SK-N-SH (cell line): ENCODE measurements at regions not wholly inside any gene's neighbourhood (a gene's known extent, or its start where the extent isn't known, plus 50 kb on each side); places are given as distances from the start of the nearest gene placed in this dataset.

Source experiments
- EP300 ChIP-seq, 2 experiments: IDR thresholded peaks; 2 replicates each; pipeline versions ENCODE4 v1.4.0 to v1.6.1; 2012; ENCODE audit warnings: borderline replicate concordance in 1 of 2, low read depth in 1 of 2, low read length in 1 of 2
- GABPA ChIP-seq: IDR thresholded peaks from 2 replicates; pipeline ENCODE4 v1.4.0; 2012; ENCODE audit warnings: low read depth, mild to moderate bottlenecking
- GATA2 ChIP-seq: sonication (generic); formaldehyde crosslinking; IDR thresholded peaks from 2 replicates; pipeline ENCODE4 v1.5.0; 2020; ENCODE audit warnings: mild to moderate bottlenecking, missing genetic modification reagents
- JUND ChIP-seq: IDR thresholded peaks from 2 replicates; pipeline ENCODE4 v1.4.0; 2012
- MXI1 ChIP-seq: IDR thresholded peaks from 2 replicates; pipeline ENCODE4 v1.6.1; 2012; ENCODE audit warnings: mild to moderate bottlenecking, low read depth, low read length, improper control_type of control experiment
- POLR2AphosphoS5 ChIP-seq: IDR thresholded peaks from 2 replicates; pipeline ENCODE4 v1.6.1; 2012; ENCODE audit warnings: low read depth, low read length
- RXRA ChIP-seq: IDR thresholded peaks from 2 replicates; pipeline ENCODE4 v1.4.0; 2012; ENCODE audit warnings: low read depth, mild to moderate bottlenecking, borderline replicate concordance
- SIN3A ChIP-seq: IDR thresholded peaks from 2 replicates; pipeline ENCODE4 v1.6.1; 2012; ENCODE audit warnings: low read depth, mild to moderate bottlenecking, low read length, moderate library complexity, borderline replicate concordance
- TF ChIP-seq, protein P1 (sequence below): fragments of 200-600 bp; sonication (generic); IDR thresholded peaks from 2 replicates; pipeline ENCODE4 v1.6.1; 2017; ENCODE audit warnings: antibody characterized with exemption, mild to moderate bottlenecking, moderate library complexity
- TF ChIP-seq, protein P2 (sequence below): fragments of 150-350 bp; IDR thresholded peaks from 2 replicates; pipeline ENCODE4 v1.6.1; 2017; ENCODE audit warnings: antibody characterized with exemption, low read length, low read depth, borderline replicate concordance
- TF ChIP-seq, protein P3 (sequence below): IDR thresholded peaks from 2 replicates; pipeline ENCODE4 v1.6.1; 2012; ENCODE audit warnings: mild to moderate bottlenecking, low read depth, low read length, moderate library complexity
- TF ChIP-seq, protein P4 (sequence below): IDR thresholded peaks from 2 replicates; pipeline ENCODE4; 2012

DNA sequence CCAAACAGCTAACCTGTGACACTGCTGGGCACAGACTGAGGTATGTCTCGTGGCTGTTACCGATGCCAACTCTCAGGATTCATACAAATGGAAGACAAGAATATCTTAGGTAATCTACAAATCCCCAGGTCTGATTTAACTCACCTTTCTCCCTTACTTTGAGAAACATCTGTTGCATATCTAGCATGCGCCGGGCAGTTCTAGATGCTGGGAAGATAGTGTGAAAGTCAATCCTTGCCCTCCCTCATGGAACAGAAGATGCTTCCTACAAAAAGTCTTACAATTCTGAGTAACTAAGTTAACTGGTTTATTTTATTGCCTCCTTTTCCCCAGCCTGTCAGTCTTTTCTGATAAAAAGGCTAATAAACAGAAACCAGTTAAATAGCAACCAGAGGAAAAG is 212.2 kb upstream of the FAT1 start:
- TF ChIP-seq, protein P1, sequence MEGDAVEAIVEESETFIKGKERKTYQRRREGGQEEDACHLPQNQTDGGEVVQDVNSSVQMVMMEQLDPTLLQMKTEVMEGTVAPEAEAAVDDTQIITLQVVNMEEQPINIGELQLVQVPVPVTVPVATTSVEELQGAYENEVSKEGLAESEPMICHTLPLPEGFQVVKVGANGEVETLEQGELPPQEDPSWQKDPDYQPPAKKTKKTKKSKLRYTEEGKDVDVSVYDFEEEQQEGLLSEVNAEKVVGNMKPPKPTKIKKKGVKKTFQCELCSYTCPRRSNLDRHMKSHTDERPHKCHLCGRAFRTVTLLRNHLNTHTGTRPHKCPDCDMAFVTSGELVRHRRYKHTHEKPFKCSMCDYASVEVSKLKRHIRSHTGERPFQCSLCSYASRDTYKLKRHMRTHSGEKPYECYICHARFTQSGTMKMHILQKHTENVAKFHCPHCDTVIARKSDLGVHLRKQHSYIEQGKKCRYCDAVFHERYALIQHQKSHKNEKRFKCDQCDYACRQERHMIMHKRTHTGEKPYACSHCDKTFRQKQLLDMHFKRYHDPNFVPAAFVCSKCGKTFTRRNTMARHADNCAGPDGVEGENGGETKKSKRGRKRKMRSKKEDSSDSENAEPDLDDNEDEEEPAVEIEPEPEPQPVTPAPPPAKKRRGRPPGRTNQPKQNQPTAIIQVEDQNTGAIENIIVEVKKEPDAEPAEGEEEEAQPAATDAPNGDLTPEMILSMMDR, result no peak
- TF ChIP-seq, protein P2, sequence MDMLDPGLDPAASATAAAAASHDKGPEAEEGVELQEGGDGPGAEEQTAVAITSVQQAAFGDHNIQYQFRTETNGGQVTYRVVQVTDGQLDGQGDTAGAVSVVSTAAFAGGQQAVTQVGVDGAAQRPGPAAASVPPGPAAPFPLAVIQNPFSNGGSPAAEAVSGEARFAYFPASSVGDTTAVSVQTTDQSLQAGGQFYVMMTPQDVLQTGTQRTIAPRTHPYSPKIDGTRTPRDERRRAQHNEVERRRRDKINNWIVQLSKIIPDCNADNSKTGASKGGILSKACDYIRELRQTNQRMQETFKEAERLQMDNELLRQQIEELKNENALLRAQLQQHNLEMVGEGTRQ, result no peak
- TF ChIP-seq, protein P3, sequence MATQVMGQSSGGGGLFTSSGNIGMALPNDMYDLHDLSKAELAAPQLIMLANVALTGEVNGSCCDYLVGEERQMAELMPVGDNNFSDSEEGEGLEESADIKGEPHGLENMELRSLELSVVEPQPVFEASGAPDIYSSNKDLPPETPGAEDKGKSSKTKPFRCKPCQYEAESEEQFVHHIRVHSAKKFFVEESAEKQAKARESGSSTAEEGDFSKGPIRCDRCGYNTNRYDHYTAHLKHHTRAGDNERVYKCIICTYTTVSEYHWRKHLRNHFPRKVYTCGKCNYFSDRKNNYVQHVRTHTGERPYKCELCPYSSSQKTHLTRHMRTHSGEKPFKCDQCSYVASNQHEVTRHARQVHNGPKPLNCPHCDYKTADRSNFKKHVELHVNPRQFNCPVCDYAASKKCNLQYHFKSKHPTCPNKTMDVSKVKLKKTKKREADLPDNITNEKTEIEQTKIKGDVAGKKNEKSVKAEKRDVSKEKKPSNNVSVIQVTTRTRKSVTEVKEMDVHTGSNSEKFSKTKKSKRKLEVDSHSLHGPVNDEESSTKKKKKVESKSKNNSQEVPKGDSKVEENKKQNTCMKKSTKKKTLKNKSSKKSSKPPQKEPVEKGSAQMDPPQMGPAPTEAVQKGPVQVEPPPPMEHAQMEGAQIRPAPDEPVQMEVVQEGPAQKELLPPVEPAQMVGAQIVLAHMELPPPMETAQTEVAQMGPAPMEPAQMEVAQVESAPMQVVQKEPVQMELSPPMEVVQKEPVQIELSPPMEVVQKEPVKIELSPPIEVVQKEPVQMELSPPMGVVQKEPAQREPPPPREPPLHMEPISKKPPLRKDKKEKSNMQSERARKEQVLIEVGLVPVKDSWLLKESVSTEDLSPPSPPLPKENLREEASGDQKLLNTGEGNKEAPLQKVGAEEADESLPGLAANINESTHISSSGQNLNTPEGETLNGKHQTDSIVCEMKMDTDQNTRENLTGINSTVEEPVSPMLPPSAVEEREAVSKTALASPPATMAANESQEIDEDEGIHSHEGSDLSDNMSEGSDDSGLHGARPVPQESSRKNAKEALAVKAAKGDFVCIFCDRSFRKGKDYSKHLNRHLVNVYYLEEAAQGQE, result no peak
- TF ChIP-seq, protein P4, sequence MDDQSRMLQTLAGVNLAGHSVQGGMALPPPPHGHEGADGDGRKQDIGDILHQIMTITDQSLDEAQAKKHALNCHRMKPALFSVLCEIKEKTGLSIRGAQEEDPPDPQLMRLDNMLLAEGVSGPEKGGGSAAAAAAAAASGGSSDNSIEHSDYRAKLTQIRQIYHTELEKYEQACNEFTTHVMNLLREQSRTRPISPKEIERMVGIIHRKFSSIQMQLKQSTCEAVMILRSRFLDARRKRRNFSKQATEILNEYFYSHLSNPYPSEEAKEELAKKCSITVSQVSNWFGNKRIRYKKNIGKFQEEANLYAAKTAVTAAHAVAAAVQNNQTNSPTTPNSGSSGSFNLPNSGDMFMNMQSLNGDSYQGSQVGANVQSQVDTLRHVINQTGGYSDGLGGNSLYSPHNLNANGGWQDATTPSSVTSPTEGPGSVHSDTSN, result no peak
- no peak for TF ChIP-seq GATA2 (CRISPR knock-in tag)
- no peak for TF ChIP-seq SIN3A
- TF ChIP-seq MXI1, result no peak
- no peak for TF ChIP-seq GABPA
- no peak for TF ChIP-seq POLR2AphosphoS5
- no peak for TF ChIP-seq EP300 (IDR thresholded peaks at IDR 0.05; ENCODE audit: borderline replicate concordance in 1 of 2, low read depth in 1 of 2, low read length in 1 of 2)
- no peak for TF ChIP-seq JUND
- no peak for TF ChIP-seq RXRA
